GM23338 (cell line): ENCODE measurements at regions not wholly inside any gene's neighbourhood (a gene's known extent, or its start where the extent isn't known, plus 50 kb on each side); places are given as distances from the start of the nearest gene placed in this dataset.

Experiments
- ATAC-seq: fragments of 200-7000 bp; cut with Tn5 transposase; 3 replicates; pipeline ENCODE4 v1.9.1; 2020
- DNase-seq: peaks from one replicate; pipeline ENCODE4 v3.0.0-alpha.2; 2015; ENCODE audit warnings: low spot score
- H2AFZ ChIP-seq: fragments of 200-600 bp; sonication (generic); 2 replicates; pipeline ENCODE4 v1.8.0; 2016; ENCODE audit warnings: antibody characterized with exemption, mild to moderate bottlenecking, moderate library complexity
- H3F3A ChIP-seq: fragments of 200-600 bp; sonication (generic); replicated peaks from 2 replicates; pipeline ENCODE4 v1.8.0; 2017; ENCODE audit warnings: antibody characterized with exemption, mixed run types, low read depth
- H3K27ac ChIP-seq: fragments of 200-600 bp; sonication (generic); 2 replicates; pipeline ENCODE4 v1.6.1; 2016; ENCODE audit warnings: low read depth
- H3K27me3 ChIP-seq: fragments of 200-600 bp; sonication (generic); 2 replicates; pipeline ENCODE4 v1.8.0; 2016; ENCODE audit warnings: mild to moderate bottlenecking, mixed run types, moderate library complexity; ENCODE audit not compliant: insufficient read depth
- H3K36me3 ChIP-seq: fragments of 200-600 bp; sonication (generic); 2 replicates; pipeline ENCODE4 v1.8.0; 2016; ENCODE audit warnings: mild to moderate bottlenecking; ENCODE audit not compliant: insufficient read depth
- H3K4me1 ChIP-seq: fragments of 200-600 bp; sonication (generic); 2 replicates; pipeline ENCODE4 v1.8.0; 2016; ENCODE audit warnings: mild to moderate bottlenecking, moderate library complexity; ENCODE audit not compliant: insufficient read depth
- H3K4me2 ChIP-seq: fragments of 200-600 bp; sonication (generic); 2 replicates; pipeline ENCODE4 v1.7.1; 2017; ENCODE audit warnings: mixed run types
- H3K4me3 ChIP-seq: fragments of 200-600 bp; sonication (generic); 2 replicates; pipeline ENCODE4 v1.6.1; 2016; ENCODE audit warnings: mixed run types
- H3K79me2 ChIP-seq: fragments of 200-600 bp; sonication (generic); replicated peaks from 2 replicates; pipeline ENCODE4 v1.8.0; 2017; ENCODE audit warnings: mild to moderate bottlenecking; ENCODE audit not compliant: insufficient read depth
- H3K9me2 ChIP-seq: fragments of 200-600 bp; sonication (generic); 2 replicates; pipeline ENCODE4 v1.8.0; 2017; ENCODE audit not compliant: insufficient read depth
- H4K20me1 ChIP-seq: fragments of 200-600 bp; sonication (generic); replicated peaks from 2 replicates; pipeline ENCODE4 v1.8.0; 2017; ENCODE audit warnings: mild to moderate bottlenecking; ENCODE audit not compliant: insufficient read depth
- H3K27ac Mint-ChIP-seq: 2 replicates; pipeline ENCODE4 v1.8.0; 2020; ENCODE audit warnings: inconsistent platforms, mild to moderate bottlenecking, moderate library complexity, mixed read lengths
- H3K27me3 Mint-ChIP-seq: 3 replicates; pipeline ENCODE4 v1.8.0; 2022; ENCODE audit warnings: low read depth, mild to moderate bottlenecking, moderate library complexity, mixed read lengths, inconsistent platforms; ENCODE audit not compliant: insufficient read depth, poor library complexity
- H3K36me3 Mint-ChIP-seq: 3 replicates; pipeline ENCODE4 v1.8.0; 2021; ENCODE audit warnings: low read depth, mild to moderate bottlenecking, inconsistent platforms, moderate library complexity, mixed read lengths
- H3K4me1 Mint-ChIP-seq: 3 replicates; pipeline ENCODE4 v1.8.0; 2020; ENCODE audit warnings: mild to moderate bottlenecking, inconsistent platforms, mixed read lengths
- H3K4me3 Mint-ChIP-seq: 3 replicates; pipeline ENCODE4 v1.8.0; 2021; ENCODE audit warnings: moderate library complexity, mild to moderate bottlenecking, inconsistent platforms, mixed read lengths
- H3K9me3 Mint-ChIP-seq: 3 replicates; pipeline ENCODE4 v1.8.0; 2020; ENCODE audit warnings: moderate library complexity, mild to moderate bottlenecking, inconsistent platforms, mixed read lengths
- CREB1 ChIP-seq: fragments of 250-450 bp; sonication (Bioruptor Pico); IDR thresholded peaks from 2 replicates; pipeline ENCODE4 v1.5.0; 2020; ENCODE audit warnings: low read depth, mild to moderate bottlenecking, moderate library complexity
- EZH2phosphoT487 ChIP-seq: fragments of 200-600 bp; sonication (generic); IDR thresholded peaks from one replicate; pipeline ENCODE4 v1.8.1; 2018; ENCODE audit warnings: antibody characterized with exemption; ENCODE audit not compliant: unreplicated experiment
- JUNB ChIP-seq: IDR thresholded peaks from one replicate; pipeline ENCODE4 v1.6.1; 2016; ENCODE audit warnings: antibody characterized with exemption; ENCODE audit not compliant: unreplicated experiment
- NANOG ChIP-seq: IDR thresholded peaks from 2 replicates; pipeline ENCODE4 v1.6.1; 2016; ENCODE audit warnings: antibody characterized with exemption, borderline replicate concordance
- POLR2AphosphoS5 ChIP-seq: IDR thresholded peaks from 2 replicates; pipeline ENCODE4 v1.6.1; 2016; ENCODE audit warnings: antibody characterized with exemption, low read depth
- STAT1 ChIP-seq: IDR thresholded peaks from one replicate; pipeline ENCODE4 v1.6.1; 2016; ENCODE audit warnings: antibody characterized with exemption; ENCODE audit not compliant: unreplicated experiment
- ZNF331 ChIP-seq: fragments of 250-450 bp; sonication (Bioruptor Pico); IDR thresholded peaks from 2 replicates; pipeline ENCODE4 v1.5.0; 2020; ENCODE audit warnings: low read depth, mild to moderate bottlenecking, moderate library complexity
- TF ChIP-seq, protein P1 (sequence below): IDR thresholded peaks from 2 replicates; pipeline ENCODE4 v1.6.1; 2016; ENCODE audit warnings: antibody characterized with exemption
- TF ChIP-seq, protein P2 (sequence below): fragments of 250-450 bp; sonication (Bioruptor Pico); IDR thresholded peaks from 2 replicates; pipeline ENCODE4 v1.5.0; 2020; ENCODE audit warnings: mild to moderate bottlenecking, moderate library complexity
- TF ChIP-seq, protein P3 (sequence below): IDR thresholded peaks from one replicate; pipeline ENCODE4 v1.6.1; 2018; ENCODE audit warnings: antibody characterized with exemption; ENCODE audit not compliant: unreplicated experiment
- TF ChIP-seq, protein P4 (sequence below), 2 experiments: fragments of 200-600 bp in 1 of 2; sonication (generic) in 1 of 2; conservative IDR thresholded peaks; 2 replicates each; pipeline versions ENCODE4 v1.5.1 to v1.6.1; 2016 to 2017; ENCODE audit warnings: antibody characterized with exemption in 2 of 2, low read depth in 2 of 2, mild to moderate bottlenecking in 2 of 2, moderate library complexity in 1 of 2

DNA sequence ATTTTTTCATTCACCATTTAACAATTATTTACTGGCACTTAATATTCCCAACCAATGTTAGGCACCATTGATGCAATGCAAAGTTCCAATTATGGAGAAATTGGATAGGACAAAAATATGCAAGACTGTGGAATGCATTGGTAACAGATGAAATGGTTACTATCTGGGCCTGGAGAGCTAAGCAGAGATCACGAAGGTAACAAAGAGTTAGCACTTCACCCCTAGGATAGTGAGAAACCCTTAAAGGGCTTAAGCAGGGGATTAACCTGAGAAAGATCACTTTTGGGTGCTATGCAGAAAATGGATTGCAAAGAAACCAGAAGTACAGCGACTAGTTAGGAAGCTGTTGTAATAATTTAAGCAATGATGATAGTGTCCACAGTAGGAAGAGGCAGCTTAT is 129.6 kb upstream of the GPR149 start:
- Histone ChIP-seq H3F3A (no peaks in the 10 kb centered on the region), H3K4me3 (no peak overlapping the region), H3K4me1 (peaks cover 19% of the 10 kb centered on the region), H3K9me2 (peaks cover 6% of the 10 kb centered on the region; the same call in 1 of the 2 replicates), H2AFZ (peak overlapping the region; percentile 39), H4K20me1 (no peaks in the 10 kb centered on the region), H3K27me3 (no peaks in the 10 kb centered on the region), H3K36me3 (no peaks in the 10 kb centered on the region), H3K4me2 (no peak overlapping the region), H3K27ac (no peak overlapping the region), H3K79me2 (no peaks in the 10 kb centered on the region)
- peak; percentile 50 for ATAC-seq
- TF ChIP-seq, protein P1, sequence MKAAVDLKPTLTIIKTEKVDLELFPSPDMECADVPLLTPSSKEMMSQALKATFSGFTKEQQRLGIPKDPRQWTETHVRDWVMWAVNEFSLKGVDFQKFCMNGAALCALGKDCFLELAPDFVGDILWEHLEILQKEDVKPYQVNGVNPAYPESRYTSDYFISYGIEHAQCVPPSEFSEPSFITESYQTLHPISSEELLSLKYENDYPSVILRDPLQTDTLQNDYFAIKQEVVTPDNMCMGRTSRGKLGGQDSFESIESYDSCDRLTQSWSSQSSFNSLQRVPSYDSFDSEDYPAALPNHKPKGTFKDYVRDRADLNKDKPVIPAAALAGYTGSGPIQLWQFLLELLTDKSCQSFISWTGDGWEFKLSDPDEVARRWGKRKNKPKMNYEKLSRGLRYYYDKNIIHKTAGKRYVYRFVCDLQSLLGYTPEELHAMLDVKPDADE: no peak
- TF ChIP-seq, protein P2, sequence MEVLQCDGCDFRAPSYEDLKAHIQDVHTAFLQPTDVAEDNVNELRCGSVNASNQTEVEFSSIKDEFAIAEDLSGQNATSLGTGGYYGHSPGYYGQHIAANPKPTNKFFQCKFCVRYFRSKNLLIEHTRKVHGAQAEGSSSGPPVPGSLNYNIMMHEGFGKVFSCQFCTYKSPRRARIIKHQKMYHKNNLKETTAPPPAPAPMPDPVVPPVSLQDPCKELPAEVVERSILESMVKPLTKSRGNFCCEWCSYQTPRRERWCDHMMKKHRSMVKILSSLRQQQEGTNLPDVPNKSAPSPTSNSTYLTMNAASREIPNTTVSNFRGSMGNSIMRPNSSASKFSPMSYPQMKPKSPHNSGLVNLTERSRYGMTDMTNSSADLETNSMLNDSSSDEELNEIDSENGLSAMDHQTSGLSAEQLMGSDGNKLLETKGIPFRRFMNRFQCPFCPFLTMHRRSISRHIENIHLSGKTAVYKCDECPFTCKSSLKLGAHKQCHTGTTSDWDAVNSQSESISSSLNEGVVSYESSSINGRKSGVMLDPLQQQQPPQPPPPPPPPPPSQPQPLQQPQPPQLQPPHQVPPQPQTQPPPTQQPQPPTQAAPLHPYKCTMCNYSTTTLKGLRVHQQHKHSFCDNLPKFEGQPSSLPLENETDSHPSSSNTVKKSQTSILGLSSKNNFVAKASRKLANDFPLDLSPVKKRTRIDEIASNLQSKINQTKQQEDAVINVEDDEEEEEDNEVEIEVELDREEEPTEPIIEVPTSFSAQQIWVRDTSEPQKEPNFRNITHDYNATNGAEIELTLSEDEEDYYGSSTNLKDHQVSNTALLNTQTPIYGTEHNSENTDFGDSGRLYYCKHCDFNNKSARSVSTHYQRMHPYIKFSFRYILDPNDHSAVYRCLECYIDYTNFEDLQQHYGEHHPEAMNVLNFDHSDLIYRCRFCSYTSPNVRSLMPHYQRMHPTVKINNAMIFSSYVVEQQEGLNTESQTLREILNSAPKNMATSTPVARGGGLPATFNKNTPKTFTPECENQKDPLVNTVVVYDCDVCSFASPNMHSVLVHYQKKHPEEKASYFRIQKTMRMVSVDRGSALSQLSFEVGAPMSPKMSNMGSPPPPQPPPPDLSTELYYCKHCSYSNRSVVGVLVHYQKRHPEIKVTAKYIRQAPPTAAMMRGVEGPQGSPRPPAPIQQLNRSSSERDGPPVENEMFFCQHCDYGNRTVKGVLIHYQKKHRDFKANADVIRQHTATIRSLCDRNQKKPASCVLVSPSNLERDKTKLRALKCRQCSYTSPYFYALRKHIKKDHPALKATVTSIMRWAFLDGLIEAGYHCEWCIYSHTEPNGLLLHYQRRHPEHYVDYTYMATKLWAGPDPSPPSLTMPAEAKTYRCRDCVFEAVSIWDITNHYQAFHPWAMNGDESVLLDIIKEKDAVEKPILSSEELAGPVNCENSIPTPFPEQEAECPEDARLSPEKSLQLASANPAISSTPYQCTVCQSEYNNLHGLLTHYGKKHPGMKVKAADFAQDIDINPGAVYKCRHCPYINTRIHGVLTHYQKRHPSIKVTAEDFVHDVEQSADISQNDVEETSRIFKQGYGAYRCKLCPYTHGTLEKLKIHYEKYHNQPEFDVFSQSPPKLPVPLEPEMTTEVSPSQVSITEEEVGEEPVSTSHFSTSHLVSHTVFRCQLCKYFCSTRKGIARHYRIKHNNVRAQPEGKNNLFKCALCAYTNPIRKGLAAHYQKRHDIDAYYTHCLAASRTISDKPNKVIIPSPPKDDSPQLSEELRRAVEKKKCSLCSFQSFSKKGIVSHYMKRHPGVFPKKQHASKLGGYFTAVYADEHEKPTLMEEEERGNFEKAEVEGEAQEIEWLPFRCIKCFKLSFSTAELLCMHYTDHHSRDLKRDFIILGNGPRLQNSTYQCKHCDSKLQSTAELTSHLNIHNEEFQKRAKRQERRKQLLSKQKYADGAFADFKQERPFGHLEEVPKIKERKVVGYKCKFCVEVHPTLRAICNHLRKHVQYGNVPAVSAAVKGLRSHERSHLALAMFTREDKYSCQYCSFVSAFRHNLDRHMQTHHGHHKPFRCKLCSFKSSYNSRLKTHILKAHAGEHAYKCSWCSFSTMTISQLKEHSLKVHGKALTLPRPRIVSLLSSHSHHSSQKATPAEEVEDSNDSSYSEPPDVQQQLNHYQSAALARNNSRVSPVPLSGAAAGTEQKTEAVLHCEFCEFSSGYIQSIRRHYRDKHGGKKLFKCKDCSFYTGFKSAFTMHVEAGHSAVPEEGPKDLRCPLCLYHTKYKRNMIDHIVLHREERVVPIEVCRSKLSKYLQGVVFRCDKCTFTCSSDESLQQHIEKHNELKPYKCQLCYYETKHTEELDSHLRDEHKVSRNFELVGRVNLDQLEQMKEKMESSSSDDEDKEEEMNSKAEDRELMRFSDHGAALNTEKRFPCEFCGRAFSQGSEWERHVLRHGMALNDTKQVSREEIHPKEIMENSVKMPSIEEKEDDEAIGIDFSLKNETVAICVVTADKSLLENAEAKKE (CRISPR knock-in tag): no peak
- TF ChIP-seq POLR2AphosphoS5 (no peak), CREB1 (CRISPR knock-in tag) (no peak), STAT1 (no peak), ZNF331 (CRISPR knock-in tag) (no peak), NANOG (no peak), JUNB (no peak), EZH2phosphoT487 (no peak)
- TF ChIP-seq, protein P3, sequence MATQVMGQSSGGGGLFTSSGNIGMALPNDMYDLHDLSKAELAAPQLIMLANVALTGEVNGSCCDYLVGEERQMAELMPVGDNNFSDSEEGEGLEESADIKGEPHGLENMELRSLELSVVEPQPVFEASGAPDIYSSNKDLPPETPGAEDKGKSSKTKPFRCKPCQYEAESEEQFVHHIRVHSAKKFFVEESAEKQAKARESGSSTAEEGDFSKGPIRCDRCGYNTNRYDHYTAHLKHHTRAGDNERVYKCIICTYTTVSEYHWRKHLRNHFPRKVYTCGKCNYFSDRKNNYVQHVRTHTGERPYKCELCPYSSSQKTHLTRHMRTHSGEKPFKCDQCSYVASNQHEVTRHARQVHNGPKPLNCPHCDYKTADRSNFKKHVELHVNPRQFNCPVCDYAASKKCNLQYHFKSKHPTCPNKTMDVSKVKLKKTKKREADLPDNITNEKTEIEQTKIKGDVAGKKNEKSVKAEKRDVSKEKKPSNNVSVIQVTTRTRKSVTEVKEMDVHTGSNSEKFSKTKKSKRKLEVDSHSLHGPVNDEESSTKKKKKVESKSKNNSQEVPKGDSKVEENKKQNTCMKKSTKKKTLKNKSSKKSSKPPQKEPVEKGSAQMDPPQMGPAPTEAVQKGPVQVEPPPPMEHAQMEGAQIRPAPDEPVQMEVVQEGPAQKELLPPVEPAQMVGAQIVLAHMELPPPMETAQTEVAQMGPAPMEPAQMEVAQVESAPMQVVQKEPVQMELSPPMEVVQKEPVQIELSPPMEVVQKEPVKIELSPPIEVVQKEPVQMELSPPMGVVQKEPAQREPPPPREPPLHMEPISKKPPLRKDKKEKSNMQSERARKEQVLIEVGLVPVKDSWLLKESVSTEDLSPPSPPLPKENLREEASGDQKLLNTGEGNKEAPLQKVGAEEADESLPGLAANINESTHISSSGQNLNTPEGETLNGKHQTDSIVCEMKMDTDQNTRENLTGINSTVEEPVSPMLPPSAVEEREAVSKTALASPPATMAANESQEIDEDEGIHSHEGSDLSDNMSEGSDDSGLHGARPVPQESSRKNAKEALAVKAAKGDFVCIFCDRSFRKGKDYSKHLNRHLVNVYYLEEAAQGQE: no peak
- TF ChIP-seq, protein P4, sequence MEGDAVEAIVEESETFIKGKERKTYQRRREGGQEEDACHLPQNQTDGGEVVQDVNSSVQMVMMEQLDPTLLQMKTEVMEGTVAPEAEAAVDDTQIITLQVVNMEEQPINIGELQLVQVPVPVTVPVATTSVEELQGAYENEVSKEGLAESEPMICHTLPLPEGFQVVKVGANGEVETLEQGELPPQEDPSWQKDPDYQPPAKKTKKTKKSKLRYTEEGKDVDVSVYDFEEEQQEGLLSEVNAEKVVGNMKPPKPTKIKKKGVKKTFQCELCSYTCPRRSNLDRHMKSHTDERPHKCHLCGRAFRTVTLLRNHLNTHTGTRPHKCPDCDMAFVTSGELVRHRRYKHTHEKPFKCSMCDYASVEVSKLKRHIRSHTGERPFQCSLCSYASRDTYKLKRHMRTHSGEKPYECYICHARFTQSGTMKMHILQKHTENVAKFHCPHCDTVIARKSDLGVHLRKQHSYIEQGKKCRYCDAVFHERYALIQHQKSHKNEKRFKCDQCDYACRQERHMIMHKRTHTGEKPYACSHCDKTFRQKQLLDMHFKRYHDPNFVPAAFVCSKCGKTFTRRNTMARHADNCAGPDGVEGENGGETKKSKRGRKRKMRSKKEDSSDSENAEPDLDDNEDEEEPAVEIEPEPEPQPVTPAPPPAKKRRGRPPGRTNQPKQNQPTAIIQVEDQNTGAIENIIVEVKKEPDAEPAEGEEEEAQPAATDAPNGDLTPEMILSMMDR (conservative IDR thresholded peaks at IDR 0.05; ENCODE audit: low read depth in 2 of 2): no peak
- H3K27ac Mint-ChIP-seq: peak overlapping the region; percentile 7; the same call in 1 of the 2 replicates
- H3K36me3 Mint-ChIP-seq: no peaks in the 10 kb centered on the region
- peaks cover 2% of the 10 kb centered on the region for H3K27me3 Mint-ChIP-seq
- no peaks in the 10 kb centered on the region for H3K9me3 Mint-ChIP-seq
- peak; percentile 13 for DNase-seq
- no peak overlapping the region for H3K4me3 Mint-ChIP-seq
- H3K4me1 Mint-ChIP-seq: peaks cover 13% of the 10 kb centered on the region; the same call in 2 of the 3 replicates
